ENCODE measurements at regions not wholly inside any gene's neighbourhood (a gene's known extent, or its start where the extent isn't known, plus 50 kb on each side); places are given as distances from the start of the nearest gene placed in this dataset.

GRCh38 chr2:220309215-220309614 lies 681.8 kb downstream of the SLC4A3 start:
- Histone ChIP-seq H3K4me2 (ENCODE audit: low read length) (no peak overlapping the region), H4K20me1 (ENCODE audit: insufficient read depth, low read length) (no peaks in the 10 kb centered on the region), H3K9ac (ENCODE audit: low read length) (no peak overlapping the region), H3K27ac (ENCODE audit: low read depth, low read length, poor library complexity, severe bottlenecking) (no peak overlapping the region), H2AFZ (ENCODE audit: low read length) (no peak overlapping the region), H3K4me1 (ENCODE audit: insufficient read depth, low read length, severe bottlenecking) (no peaks in the 10 kb centered on the region), H3K4me3 (ENCODE audit: low read depth, low read length, poor library complexity, severe bottlenecking) (no peak overlapping the region), H3F3A (ENCODE audit: insufficient read depth, low read length) (no peaks in the 10 kb centered on the region), H3K27me3 (ENCODE audit: insufficient read depth, low read length) (no peaks in the 10 kb centered on the region), H3K9me2 (ENCODE audit: low read depth, low read length) (no peaks in the 10 kb centered on the region), H3K9me3 (ENCODE audit: low read length) (no peaks in the 10 kb centered on the region), H3K79me2 (ENCODE audit: insufficient read depth, low read length) (no peaks in the 10 kb centered on the region), H3K36me3 (ENCODE audit: insufficient read depth, low read length) (no peaks in the 10 kb centered on the region)
- TF ChIP-seq EZH2 (IDR thresholded peaks at IDR 0.05; ENCODE audit: borderline replicate concordance, low read length): no peak
- TF ChIP-seq, protein P1, sequence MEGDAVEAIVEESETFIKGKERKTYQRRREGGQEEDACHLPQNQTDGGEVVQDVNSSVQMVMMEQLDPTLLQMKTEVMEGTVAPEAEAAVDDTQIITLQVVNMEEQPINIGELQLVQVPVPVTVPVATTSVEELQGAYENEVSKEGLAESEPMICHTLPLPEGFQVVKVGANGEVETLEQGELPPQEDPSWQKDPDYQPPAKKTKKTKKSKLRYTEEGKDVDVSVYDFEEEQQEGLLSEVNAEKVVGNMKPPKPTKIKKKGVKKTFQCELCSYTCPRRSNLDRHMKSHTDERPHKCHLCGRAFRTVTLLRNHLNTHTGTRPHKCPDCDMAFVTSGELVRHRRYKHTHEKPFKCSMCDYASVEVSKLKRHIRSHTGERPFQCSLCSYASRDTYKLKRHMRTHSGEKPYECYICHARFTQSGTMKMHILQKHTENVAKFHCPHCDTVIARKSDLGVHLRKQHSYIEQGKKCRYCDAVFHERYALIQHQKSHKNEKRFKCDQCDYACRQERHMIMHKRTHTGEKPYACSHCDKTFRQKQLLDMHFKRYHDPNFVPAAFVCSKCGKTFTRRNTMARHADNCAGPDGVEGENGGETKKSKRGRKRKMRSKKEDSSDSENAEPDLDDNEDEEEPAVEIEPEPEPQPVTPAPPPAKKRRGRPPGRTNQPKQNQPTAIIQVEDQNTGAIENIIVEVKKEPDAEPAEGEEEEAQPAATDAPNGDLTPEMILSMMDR (IDR thresholded peaks at IDR 0.05; ENCODE audit: low read length): no peak

- no peaks in the 10 kb centered on the region for H3K9me3 ChIP-seq (ENCODE audit: low read length)
- no peak overlapping the region for H3K4me3 ChIP-seq (ENCODE audit: low read depth, low read length, poor library complexity, severe bottlenecking)
- no peak overlapping the region for H2AFZ ChIP-seq (ENCODE audit: low read length)
- TF ChIP-seq, protein P1 (IDR thresholded peaks at IDR 0.05; ENCODE audit: low read length): no peak
- no peak for TF ChIP-seq EZH2 (IDR thresholded peaks at IDR 0.05; ENCODE audit: borderline replicate concordance, low read length)
- no peak overlapping the region for H3K27ac ChIP-seq (ENCODE audit: low read depth, low read length, poor library complexity, severe bottlenecking)
- H3K36me3 ChIP-seq (ENCODE audit: insufficient read depth, low read length): no peaks in the 10 kb centered on the region
- no peaks in the 10 kb centered on the region for H3K27me3 ChIP-seq (ENCODE audit: insufficient read depth, low read length)
- H3K9ac ChIP-seq (ENCODE audit: low read length): no peak overlapping the region
- no peak overlapping the region for H3K4me2 ChIP-seq (ENCODE audit: low read length)
- H3K9me2 ChIP-seq (ENCODE audit: low read depth, low read length): no peaks in the 10 kb centered on the region
- no peaks in the 10 kb centered on the region for H4K20me1 ChIP-seq (ENCODE audit: insufficient read depth, low read length)
- H3K4me1 ChIP-seq (ENCODE audit: insufficient read depth, low read length, severe bottlenecking): no peaks in the 10 kb centered on the region
- H3K79me2 ChIP-seq (ENCODE audit: insufficient read depth, low read length): no peaks in the 10 kb centered on the region
- no peaks in the 10 kb centered on the region for H3F3A ChIP-seq (ENCODE audit: insufficient read depth, low read length)
Observed at GRCh38 chr2:220310451-220310861, 683.0 kb downstream of the SLC4A3 start.

GRCh38 chr2:220315098-220315823 lies 687.8 kb downstream of the SLC4A3 start:
- Histone ChIP-seq H4K20me1 (ENCODE audit: insufficient read depth, low read length) (no peaks in the 10 kb centered on the region), H3K27ac (ENCODE audit: low read depth, low read length, poor library complexity, severe bottlenecking) (no peak overlapping the region), H3K79me2 (ENCODE audit: insufficient read depth, low read length) (no peaks in the 10 kb centered on the region), H3K9me2 (ENCODE audit: low read depth, low read length) (no peaks in the 10 kb centered on the region), H3K9ac (ENCODE audit: low read length) (no peak overlapping the region), H3K4me2 (ENCODE audit: low read length) (no peak overlapping the region), H3K4me1 (ENCODE audit: insufficient read depth, low read length, severe bottlenecking) (no peaks in the 10 kb centered on the region), H3K27me3 (ENCODE audit: insufficient read depth, low read length) (no peaks in the 10 kb centered on the region), H3K36me3 (ENCODE audit: insufficient read depth, low read length) (no peaks in the 10 kb centered on the region), H3K4me3 (ENCODE audit: low read depth, low read length, poor library complexity, severe bottlenecking) (no peak overlapping the region), H2AFZ (ENCODE audit: low read length) (no peak overlapping the region), H3K9me3 (ENCODE audit: low read length) (no peaks in the 10 kb centered on the region), H3F3A (ENCODE audit: insufficient read depth, low read length) (no peaks in the 10 kb centered on the region)
- TF ChIP-seq, protein P1 (IDR thresholded peaks at IDR 0.05; ENCODE audit: low read length): no peak
- TF ChIP-seq EZH2 (IDR thresholded peaks at IDR 0.05; ENCODE audit: borderline replicate concordance, low read length): no peak

All from OCI-LY1 (cell line).